ENCODE measurements at regions not wholly inside any gene's neighbourhood (a gene's known extent, or its start where the extent isn't known, plus 50 kb on each side); places are given as distances from the start of the nearest gene placed in this dataset.

DNA sequence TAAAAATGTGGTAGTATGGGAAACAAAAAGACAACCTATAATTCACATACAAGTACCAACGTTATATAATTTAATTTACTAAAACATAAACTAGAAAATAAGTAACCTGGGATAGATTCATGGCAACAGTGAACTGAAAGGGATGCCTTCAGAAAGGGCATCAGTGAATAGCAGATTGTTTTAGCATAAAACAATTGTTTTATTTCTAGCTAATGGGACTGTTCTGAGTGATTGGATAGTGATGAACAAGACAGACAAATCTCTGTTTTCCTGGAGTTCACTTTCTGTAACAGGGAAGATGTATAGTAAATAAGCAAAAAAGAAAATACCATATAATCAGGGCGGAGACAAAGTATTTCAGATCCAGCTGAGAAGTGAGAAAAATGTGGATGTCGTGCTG is 379.1 kb upstream of the SPOCK3 start:
- CTCF ChIA-PET: no interaction called here
- POLR2A ChIA-PET (ENCODE audit: low non-redundant PET): no interaction called here
- DNase-seq (ENCODE audit: low spot score): no peak
- no peak overlapping the region for H3K27ac ChIP-seq
- TF ChIP-seq, protein P1, sequence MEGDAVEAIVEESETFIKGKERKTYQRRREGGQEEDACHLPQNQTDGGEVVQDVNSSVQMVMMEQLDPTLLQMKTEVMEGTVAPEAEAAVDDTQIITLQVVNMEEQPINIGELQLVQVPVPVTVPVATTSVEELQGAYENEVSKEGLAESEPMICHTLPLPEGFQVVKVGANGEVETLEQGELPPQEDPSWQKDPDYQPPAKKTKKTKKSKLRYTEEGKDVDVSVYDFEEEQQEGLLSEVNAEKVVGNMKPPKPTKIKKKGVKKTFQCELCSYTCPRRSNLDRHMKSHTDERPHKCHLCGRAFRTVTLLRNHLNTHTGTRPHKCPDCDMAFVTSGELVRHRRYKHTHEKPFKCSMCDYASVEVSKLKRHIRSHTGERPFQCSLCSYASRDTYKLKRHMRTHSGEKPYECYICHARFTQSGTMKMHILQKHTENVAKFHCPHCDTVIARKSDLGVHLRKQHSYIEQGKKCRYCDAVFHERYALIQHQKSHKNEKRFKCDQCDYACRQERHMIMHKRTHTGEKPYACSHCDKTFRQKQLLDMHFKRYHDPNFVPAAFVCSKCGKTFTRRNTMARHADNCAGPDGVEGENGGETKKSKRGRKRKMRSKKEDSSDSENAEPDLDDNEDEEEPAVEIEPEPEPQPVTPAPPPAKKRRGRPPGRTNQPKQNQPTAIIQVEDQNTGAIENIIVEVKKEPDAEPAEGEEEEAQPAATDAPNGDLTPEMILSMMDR (conservative IDR thresholded peaks at IDR 0.05; ENCODE audit: low read depth): no peak

DNA sequence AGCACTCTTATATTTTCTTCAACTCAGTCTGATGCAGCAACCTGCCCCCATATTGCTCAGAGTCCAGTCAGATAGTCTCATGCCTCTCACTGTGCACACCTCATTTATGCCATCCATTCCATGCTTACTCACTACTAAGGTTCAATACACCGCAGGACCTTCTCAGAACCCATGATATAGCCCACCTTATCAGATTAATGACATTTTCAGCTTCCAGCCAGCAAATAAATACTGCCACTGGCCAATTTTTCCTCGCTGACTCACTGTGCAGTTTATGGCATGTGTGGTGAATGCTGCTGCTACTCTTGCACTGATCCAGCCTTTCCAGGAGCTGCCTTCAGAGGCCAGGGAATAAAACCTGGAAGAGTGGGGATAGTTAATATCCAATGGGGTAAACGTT is 380.6 kb upstream of the SPOCK3 start:
- TF ChIP-seq, protein P1 (conservative IDR thresholded peaks at IDR 0.05; ENCODE audit: low read depth): no peak
- DNase-seq (ENCODE audit: low spot score): no peak
- POLR2A ChIA-PET (ENCODE audit: low non-redundant PET): no interaction called here
- CTCF ChIA-PET: no interaction called here
- H3K27ac ChIP-seq: no peak overlapping the region

- TF ChIP-seq, protein P1 (conservative IDR thresholded peaks at IDR 0.05; ENCODE audit: low read depth): no peak
- ChIA-PET CTCF (no interaction called here), POLR2A (ENCODE audit: low non-redundant PET) (no interaction called here)
- no peak overlapping the region for H3K27ac ChIP-seq
- DNase-seq (ENCODE audit: low spot score): no peak
Measured at GRCh38 chr4:167616476-167616875, 382.2 kb upstream of the SPOCK3 start.

DNA sequence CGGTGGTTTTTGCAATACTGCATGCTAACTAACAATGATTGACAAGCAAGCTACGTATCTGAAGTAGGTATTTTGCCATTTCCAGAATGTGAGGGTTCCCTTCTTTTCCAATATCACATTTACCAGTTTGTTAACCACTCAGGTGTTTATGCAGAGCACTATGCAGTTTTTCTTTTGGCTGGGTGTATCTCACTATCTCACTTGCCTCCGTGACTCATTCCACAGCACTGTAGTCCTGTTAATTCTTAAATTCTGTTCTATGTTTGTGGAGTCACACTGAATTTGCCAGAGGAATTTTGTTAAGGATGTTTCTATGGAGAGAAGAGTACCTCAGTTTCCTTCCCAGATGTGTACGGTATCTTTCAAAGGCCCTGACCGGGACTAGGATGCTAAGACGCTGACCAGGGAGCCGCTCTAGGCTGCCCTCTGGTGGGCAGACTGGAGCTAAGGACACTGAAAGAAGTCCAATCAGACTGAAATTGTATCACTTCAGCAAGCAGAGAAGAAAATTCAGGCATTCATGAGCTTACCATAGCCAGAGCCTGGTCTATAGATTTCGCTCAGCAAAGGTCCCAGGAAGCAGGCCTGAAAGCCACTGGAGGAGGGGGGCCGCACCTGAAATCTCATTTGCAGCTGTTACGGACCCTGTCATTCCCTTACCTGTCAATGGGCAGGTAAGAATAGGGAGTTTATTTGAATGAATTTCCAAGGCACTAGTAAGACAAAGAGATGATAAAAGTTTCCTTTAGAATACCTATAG is 388.4 kb upstream of the SPOCK3 start:
- TF ChIP-seq, protein P1 (conservative IDR thresholded peaks at IDR 0.05; ENCODE audit: low read depth): peak; percentile 84
- POLR2A ChIA-PET (ENCODE audit: low non-redundant PET): no interaction called here
- peak; percentile 36 for DNase-seq (ENCODE audit: low spot score)
- no peak overlapping the region for H3K27ac ChIP-seq
- CTCF ChIA-PET: interaction anchor here (0.5 to 1.0 kb wide), 12 partner anchors 10 to 593 kb away, joined by 3 to 5 read pairs (median 3); no protein-coding TSS in a partner anchor

GRCh38 chr4:167623241-167623572 is 388.9 kb upstream of the SPOCK3 start:
- ChIA-PET POLR2A (ENCODE audit: low non-redundant PET) (no interaction called here), CTCF (interaction anchor here (0.6 to 1.0 kb wide), 10 partner anchors 11 to 593 kb away, joined by 3 to 5 read pairs (median 3); no protein-coding TSS in a partner anchor)
- DNase-seq (ENCODE audit: low spot score): no peak
- TF ChIP-seq, protein P1 (conservative IDR thresholded peaks at IDR 0.05; ENCODE audit: low read depth): no peak
- H3K27ac ChIP-seq: no peak overlapping the region

DNA sequence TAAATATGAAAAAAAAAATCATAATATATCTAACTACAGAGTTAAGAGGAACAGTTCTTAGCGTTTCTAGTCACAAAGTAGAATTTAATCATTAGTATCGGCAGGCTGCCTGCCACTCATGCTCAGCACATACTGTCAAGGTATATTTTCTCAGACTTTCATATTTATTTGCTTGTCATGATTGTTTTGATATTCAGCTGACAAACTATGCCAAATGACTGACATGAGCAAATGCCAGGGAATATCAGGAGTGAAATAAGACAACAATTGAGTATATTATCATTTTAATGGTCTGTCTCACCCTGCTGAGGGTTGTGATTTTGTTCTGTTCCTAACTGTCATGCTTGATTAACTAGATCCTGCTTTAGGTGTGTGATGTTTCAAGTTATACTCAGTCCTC is 395.0 kb upstream of the SPOCK3 start:
- ChIA-PET POLR2A (ENCODE audit: low non-redundant PET) (no interaction called here), CTCF (interaction anchor here (0.6 kb wide), 1 partner anchor 31 kb away, joined by 3 read pairs; no protein-coding TSS in a partner anchor)
- TF ChIP-seq, protein P1 (conservative IDR thresholded peaks at IDR 0.05; ENCODE audit: low read depth): no peak
- no peak overlapping the region for H3K27ac ChIP-seq
- DNase-seq (ENCODE audit: low spot score): no peak
